Stimulated activated CD4-positive, alpha-beta T cell treated with anti-CD3 and anti-CD28 coated beads, Interleukin-4, amount 100 ng/mL, for 24 hours (primary cell): ENCODE measurements at regions not wholly inside any gene's neighbourhood (a gene's known extent, or its start where the extent isn't known, plus 50 kb on each side); places are given as distances from the start of the nearest gene placed in this dataset.
"Not testable (repeated sequence)": the region's sequence is repeated elsewhere in the genome, so short reads cannot be mapped to it uniquely, and the experiment has no call there.

Experiments
- DNase-seq: peaks from one replicate; pipeline ENCODE4 v3.0.0-alpha.2; 2020

DNA sequence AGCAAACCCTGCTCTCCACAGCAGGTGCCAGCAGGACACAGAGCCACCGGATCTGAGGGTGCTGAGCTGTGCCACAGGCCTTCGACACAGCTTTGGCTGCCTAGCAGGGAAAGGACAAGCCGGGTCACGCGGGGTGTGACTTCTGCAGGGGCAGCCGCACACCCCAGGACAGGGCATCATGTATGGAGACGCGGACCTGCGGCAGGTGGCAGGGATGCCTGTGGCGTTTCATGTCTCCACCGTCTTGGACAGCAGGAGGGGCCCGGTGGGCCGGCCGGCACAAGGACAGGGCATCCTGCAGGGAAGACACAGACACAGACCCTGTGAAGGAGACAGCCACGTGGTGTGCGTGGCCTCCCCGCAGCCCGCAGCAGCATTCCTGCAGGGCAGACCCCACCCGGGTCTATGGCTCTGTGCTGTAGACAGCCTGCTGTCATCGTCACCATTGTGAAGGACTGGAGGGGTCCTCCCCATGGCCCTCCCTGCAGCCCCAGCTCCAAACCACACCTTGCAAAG is 109.2 kb downstream of the PDGFA start:
- DNase-seq: no peak

DNA sequence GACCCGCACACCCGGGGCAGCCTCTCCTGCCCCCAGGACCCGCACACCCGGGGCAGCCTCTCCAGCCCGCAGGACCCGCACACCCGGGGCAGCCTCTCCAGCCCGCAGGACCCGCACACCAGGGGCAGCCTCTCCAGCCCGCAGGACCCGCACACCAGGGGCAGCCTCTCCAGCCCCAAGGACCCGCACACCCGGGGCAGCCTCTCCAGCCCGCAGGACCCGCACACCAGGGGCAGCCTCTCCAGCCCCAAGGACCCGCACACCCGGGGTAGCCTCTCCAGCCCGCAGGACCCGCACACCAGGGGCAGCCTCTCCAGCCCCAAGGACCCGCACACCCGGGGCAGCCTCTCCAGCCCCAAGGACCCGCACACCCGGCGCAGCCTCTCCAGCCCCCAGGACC is 108.5 kb downstream of the PDGFA start:
- DNase-seq: not testable (repeated sequence)

DNA sequence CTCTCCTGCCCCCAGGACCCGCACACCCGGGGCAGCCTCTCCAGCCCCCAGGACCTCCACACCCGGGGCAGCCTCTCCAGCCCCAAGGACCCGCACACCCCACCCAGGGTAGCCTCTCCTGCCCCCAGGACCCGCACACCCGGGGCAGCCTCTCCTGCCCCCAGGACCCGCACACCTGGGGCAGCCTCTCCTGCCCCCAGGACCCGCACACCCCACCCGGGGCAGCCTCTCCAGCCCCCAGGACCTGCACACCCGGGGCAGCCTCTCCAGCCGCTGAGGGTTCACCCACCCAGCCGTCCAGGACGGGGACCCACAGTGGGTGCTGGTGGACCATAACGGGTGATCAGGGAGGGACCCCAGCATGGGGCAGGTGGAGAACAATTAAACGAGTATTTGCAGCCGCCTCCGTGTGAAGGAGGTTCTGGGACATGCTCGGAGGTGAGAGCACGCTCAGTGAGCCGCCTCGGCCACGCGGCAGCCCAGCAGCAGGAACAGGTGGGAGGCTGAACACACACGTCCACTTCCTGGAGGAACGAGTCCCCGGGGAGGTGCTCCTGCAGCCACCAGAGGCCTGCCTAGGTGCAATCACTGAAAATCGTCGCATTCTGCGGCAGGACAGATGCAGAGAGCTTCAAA is 107.9 kb downstream of the PDGFA start:
- DNase-seq: no peak

DNA sequence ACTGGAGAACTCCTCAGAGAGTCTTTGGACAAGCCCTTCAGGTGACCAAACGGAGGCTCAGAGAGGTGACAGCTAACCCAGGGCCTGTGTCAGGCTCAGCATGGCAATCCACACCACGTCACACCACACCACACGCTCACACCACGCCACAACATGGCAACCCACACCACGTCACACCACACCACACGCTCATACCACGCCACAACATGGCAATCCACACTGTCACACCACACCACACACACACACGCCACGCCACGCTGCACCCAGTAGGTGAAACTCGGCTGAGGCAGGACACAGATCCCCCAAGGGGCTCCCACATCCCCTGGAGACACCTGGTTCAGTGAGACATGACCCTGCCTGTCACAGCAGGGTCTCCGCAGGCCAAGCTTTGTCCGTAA is 107.3 kb downstream of the PDGFA start:
- DNase-seq: no peak

DNA sequence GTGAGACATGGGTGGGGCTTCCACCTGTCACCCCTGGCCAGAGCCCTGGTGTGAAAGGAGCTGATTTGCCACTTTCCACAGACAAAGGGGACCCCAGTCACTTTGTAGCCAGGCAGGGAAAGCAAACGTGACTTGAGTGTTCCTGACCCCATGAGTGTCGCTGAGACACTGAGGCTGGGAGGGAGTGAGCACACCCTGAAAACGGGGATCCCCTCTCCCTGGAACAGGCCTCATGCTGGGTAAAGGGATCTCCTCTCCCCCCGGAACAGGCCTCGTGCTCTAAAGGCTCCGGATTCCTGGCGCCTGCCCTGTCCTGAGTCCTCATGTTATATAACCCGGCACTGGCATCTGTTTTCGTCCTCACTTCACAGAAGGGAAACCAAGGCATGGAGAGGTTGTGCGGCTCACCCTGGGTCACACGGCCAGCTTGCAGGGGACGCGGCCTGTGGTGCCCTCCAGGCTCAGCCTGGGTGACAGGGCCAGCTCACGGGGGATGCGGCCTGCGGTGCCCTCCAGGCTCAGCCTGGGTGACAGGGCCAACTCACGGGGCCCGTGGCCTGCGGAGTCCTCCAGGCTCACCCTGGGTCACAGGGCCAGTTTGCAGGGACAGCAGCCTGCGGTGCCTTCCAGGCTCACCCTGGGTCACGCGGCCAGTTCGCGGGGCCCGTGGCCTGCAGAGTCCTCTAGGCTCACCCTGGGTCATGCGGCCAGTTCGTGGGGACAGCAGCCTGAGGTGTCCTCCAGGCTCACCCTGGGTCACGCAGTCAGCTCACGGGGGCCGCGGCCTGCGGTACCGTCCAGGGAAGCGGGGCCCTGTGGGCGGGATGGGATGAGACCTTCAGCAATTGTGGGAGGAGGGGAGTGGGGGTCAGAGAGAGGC is 104.7 kb downstream of the PDGFA start:
- DNase-seq: no peak

DNA sequence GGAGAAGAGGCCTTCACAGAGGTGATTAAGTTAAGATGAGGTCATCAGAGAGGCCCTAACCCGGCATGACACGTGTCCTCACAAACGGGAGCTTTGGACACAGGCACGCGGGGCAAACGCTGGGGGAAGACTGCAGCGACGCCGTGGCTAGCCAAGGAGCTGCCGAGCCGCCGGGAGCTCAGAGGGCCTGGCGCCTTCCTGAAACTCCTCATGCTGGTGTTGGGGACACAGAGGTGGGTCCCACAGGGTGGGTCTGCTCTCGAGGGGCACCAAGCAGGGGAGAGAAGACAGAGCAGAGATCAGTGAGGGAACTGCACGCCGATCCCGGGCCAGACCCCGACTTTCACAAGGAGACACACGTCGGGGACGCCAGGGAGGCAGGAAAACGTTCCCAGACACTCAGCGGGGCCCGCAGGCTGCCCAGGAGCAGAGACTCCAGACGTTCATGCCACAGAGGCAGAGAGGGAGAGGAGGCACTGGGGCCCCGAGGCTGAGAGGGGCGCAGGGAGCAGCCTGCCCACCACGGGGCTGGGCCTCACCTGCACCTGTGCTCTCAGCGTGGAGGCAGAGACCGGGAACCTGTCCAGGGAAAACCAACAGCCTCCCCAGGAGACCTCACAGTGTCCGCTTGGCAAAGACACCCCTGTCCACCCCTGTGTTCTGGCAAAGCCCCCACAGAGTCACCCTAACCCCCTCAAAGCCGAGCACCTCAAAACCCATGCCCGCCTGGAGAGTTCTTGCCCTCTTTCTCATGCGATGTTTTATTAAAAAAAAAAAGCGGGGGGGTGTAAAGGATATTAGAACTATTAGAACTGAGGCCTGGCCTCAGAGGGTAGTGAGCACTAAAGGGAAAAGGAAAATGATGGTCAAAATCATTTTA is 103.8 kb downstream of the PDGFA start:
- no peak for DNase-seq

DNA sequence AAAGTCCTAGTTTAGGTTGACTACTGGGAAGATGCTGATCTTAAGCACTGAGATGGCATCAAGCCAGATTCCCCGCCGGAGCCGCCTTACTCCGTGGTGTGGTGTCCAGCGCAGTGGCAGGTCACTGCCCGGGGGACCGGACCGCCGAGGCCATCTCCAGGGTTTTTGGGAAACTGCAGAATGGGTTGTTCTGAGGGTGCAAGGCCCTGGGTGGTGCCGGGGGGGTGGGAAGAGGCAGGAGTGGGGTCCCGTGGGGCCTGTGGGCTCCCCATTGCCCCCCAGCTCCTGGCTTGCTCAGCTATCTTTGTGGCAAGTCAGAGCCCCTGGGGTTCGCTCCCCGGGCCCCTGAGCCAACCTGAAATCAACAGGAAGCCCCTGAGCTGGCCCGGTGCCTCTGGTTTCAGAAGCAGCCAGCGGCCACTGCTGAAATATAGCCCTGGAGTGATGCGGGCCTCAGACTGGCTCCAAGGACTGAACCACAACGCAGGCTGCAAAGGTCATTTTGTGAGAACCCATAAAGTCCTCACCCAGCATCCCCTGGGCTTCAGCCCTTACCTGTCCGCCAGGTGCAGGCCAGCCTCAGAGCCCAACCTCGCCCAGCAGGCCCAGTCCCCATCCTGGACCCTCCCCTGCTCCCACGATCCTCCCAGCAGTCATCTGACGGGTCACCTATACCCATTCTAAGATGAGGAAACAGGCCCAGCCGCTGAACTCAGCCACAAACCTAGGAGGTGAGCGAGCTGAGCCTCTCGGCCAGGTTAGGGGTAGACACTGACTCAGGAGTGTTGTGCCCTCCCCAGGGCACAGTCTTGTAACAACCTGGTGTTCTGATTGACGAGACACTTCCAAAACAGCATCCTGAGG is 102.7 kb downstream of the PDGFA start:
- no peak for DNase-seq

DNA sequence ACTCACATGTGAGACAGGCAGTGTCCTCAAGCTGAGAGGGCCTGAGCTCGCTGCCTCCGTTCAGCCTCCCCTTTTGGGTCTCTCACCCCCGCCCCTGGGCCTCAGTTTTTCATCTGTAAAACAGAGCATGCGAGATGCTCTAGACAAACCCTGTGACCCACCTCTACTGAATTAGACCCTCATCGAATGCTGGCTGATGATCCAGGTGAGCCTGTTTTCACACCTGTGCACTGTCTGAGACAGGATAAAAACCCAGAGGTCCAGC is 102.1 kb downstream of the PDGFA start:
- DNase-seq: no peak

DNA sequence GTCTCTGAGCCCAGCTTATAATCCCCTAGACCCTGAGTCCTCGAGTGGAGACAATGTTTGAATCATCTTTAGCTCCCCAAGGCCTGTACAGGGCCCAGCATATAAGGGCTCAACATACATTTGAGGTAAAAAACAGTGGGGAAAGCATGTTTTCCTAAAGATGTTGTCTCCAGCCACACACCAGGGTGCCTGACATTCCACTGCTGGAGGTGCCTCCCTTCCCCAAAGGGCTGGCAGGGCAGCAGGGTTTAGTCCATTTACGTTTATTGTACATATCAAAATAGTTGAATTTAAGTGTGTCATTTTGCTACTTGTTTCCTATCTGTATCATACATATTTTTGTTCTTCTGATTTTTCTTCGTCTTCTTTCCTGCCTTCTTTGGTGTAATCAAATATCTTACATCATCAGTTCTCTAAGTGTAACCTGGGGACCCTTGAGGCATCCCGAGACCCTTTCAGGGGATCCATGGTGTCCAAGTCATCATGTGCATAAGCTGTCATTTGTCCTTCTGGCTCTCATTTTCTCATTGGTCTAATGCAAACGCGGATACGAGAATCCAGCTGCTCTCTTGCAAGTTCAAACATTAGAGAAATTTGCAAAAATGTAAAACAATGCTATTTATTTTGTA is 101.6 kb downstream of the PDGFA start:
- no peak for DNase-seq

DNA sequence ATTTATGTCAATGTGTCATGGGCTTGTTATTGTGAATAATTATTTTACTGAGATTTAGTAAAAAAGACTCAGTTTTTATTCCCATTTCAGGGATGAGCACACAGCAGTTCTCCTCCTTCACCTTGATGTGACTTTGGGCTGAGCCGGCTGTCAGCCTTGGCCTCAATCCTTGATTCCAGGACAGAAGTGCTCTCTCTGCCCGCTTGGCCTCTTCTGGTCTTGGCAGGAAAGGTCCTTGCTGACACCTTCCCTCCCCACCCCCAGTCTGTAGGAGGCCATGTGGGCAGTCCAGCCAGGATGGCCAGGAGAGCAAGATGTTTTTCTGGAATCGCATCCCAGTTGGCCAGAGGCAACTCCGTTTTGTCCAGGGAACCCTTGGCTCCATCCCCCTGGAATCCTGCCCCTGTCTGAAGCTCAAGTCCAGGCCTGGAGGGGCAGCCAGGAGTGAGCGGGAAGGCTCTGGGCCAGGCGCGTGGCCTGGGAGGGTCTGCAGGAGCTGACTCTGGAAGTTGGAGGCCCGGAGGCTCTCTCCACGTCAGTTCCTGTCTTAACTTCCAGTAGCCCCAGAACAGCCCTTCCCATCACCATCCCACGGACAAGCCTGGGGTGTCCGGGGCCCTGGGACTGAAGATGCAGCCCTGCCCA is 100.9 kb downstream of the PDGFA start:
- DNase-seq: no peak

DNA sequence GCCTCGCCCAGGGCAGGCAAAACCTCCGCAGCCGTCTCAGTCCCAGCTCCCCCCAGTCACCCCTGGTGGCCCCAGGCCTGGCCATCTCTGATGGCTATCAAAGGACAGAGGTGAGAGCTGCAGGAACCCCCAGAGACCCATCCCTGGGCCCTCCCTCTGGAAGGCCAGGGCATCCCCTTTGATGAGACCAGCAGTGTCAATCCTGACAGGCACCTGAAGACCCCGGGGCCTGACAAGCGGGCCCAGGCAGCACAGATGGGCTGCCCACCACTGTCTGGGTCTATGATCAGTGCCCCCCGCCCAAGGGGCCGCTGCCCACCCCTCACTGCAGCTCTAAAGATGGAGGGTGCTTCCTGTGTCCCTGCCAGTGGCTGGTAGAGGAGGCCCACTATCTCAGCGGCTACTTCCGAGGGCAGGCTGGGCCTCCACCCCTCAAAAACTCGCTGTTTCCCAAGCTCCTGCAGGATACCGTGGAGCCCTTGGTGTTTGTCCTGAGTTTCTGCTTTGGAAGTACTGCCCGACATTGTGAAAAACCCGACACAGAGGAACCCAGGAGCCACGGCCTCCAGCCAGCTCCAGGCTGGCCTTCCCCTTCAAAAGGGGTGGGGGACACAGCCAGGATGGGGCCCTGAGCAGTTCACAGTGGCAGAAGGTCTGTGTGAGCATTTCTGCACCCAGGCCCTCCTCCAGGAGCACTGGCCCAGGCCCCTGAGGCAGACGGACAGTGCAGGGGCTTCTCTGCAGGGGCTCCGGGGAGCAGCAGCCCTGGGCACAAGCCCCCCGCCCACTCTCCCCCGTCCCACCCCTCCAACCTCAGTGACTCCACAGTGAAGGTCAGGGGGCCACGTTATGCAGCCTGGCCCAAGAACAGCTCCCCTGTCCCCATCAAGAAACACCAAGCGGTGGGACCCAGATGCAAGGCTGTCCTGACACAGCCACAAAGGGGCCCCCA is 99.2 kb downstream of the PDGFA start:
- no peak for DNase-seq

DNA sequence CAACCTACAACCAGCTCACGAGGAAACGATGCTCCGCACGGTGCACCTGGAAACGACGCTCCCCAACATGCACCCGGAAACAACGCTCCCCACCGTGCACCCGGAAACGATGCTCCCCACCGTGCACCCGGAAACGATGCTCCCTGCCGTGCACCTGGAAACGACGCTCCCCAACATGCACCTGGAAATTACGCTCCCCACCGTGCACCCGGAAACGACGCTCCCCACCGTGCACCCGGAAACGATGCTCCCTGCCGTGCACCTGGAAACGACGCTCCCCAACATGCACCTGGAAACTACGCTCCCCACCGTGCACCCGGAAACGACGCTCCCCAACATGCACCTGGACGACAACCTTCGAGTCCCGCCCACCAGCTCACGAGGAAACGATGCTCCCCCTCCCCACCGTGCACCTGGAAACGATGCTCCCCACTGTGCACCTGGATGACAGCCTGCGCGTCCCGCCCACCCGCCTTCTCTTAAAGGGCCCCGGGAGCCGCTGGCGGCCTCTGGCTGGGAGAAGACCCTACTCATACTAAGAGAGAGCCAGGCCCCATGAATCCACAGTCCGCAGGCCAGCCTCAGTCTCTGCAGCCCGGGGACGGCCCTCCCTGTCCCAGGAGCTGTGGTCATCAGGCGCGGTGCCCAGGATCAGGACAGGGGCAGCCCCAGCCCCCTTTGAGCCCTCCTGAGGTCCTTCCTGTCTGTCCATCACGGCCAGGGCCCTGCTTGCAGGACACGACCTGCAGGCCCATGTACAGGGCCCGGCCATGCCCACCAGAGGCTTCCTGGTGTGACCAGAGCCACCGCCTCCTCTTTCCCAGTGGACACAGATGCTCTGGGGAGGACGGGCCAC is 98.3 kb downstream of the PDGFA start:
- no peak for DNase-seq

DNA sequence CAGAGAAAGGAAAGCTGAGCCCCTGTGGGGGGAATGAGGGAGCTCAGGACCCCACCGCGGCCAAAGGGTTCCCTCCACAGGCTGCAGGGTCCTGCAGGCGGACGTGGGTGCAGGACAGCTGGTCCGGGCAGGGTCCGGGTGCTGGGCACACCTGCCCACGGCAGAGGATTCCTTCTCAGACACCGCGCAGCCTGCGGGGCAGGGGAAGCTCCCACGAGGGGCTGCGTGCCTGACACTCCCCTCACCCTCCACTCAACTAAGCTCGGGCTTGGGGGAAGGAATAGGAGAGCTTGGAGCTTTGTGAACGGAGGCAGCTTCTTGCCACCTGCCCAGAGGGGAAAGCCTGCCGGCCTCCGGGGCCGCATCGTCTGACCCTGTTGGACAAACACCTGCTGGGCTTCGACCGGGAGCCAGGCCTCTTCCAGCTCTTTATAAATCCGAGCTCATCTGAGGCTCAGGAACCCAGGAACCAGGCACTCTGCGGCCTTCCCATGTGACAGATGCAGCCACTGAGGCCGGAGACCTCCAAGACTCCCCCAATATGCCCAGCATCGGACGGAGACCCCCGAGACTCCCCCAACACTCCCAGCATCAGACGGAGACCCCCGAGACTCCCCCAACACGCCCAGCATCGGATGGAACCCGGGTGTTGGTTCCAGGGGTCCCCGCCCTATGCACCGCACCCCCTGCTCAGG is 97.3 kb downstream of the PDGFA start:
- no peak for DNase-seq

DNA sequence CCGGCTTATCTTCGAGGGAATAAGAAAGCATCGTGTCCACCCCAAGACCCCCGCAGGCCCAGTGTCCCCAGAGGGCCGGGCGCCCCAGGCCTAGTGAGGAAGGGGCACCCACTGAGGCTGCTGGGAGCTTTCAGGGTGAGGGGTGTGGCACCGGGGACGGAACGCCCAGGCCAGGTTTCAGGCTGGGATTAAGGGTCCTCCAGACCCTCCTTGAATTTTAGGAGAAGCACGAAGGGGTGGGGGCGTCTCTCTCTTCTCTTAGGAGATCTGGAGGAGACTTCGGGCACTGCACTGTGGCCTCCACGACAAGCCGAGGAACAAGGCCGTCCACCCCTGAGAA is 96.8 kb downstream of the PDGFA start:
- DNase-seq: no peak

DNA sequence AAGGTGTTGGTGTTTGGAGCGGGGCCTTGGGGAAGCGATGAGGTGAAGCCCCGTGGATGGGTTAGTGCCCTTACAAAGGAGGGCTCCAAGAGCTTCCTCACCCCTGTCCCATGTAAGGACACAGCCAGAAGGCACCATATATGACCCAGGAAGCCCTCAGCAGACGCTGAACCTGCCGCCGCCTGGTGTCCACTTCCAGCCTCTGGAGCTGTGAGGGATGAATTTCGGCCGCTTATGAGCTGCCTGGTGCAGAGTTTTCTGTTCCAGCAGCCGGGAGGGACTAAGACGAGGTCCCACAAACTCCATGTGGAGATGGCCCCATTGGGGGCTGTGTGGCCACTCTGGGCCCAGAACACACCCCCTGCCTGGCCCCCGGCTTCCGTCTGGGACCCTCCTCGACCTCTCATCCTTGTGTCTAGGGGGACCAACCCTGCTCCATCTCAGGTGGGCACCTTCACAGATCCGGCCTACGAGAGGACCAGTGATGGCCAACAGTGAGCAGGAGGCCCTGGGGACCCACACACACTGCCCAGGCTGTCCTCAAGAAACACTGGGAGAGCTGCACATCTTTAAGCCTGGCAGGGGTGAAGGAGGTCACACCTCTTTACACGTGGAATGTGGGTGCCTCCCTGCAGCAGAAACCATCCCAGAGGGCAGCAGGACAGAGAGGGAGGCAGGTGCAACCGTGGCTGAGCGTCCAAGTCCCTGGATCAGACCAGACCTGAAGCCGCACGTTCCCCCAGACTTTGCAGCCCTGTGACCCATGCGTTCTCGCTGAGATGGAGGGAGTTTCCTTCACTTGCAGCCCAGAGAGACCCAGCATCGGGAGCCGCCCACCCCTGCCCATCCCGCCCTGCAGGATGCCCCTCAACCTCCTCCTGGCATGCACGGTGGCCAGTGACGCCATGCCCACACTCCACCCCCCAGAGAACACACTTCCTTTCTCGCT is 96.1 kb downstream of the PDGFA start:
- DNase-seq: no peak

DNA sequence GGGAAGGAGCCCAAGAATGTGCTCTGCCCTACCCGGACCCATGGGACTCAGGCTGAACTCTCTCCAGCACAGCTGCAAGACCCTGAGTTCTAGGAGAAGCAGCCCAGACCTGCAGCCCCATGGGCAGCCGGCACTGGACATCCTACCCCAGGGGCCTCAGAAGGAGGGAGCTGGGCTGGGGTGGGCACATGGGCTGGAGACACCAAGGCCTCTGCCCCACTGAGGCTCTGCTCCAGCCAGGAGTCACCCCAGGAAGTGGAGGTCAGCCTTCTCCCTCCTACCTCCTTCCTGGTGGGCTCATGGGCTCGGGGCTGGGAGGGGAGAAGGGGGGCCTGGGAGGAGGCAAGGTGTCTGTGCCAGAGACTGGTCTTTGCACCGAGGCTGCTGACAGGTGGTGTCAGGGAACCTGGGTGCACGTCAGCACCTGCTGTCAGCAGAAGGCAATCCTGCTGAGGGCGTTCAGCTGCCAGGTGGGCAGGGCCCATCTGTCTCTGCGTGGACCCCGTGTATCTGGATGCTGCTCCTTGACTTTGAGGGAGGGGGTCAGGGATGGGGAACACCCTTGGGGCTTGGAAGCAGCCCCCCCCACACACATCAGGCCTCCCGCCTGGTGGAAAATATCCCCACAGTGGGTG is 95.2 kb downstream of the PDGFA start:
- no peak for DNase-seq
